H1 (cell line): ENCODE measurements at regions not wholly inside any gene's neighbourhood (a gene's known extent, or its start where the extent isn't known, plus 50 kb on each side); places are given as distances from the start of the nearest gene placed in this dataset.

Source experiments
- CEBPB ChIP-seq: IDR thresholded peaks from 2 replicates; pipeline ENCODE4 v1.6.1; 2012; ENCODE audit warnings: low read depth, low read length
- EP300 ChIP-seq, 2 experiments: IDR thresholded peaks; 1 replicate in 1 of 2; 2 replicates in 1 of 2; pipeline ENCODE4 v1.6.1; 2011 to 2012; ENCODE audit warnings: low read depth in 2 of 2, low read length in 2 of 2, mild to moderate bottlenecking in 2 of 2, borderline replicate concordance in 1 of 2, inconsistent platforms in 1 of 2, moderate library complexity in 1 of 2
- POLR2A ChIP-seq, 2 experiments: IDR thresholded peaks; 1 replicate in 1 of 2; 2 replicates in 1 of 2; pipeline ENCODE4 v1.6.1; 2011; ENCODE audit warnings: low read depth in 2 of 2, low read length in 2 of 2, mild to moderate bottlenecking in 2 of 2; ENCODE audit errors: control extremely low read depth in 1 of 2
- SP1 ChIP-seq: IDR thresholded peaks from 2 replicates; pipeline ENCODE4 v1.6.1; 2011; ENCODE audit warnings: low read depth, low read length
- TF ChIP-seq, protein P1 (sequence below), 3 experiments: IDR thresholded peaks; 1 replicate in 2 of 3; 2 replicates in 1 of 3; pipeline versions ENCODE4 v1.5.1 to v1.6.1; 2011; ENCODE audit warnings: low read length in 3 of 3, mild to moderate bottlenecking in 3 of 3, inconsistent platforms in 2 of 3, low read depth in 1 of 3, moderate library complexity in 1 of 3; ENCODE audit not compliant: insufficient read depth in 1 of 3; ENCODE audit errors: control extremely low read depth in 1 of 3
- TF ChIP-seq, protein P2 (sequence below): IDR thresholded peaks from 2 replicates; pipeline ENCODE4 v1.6.1; 2011; ENCODE audit warnings: low read length, improper control_type of control experiment
- TF ChIP-seq, protein P3 (sequence below): IDR thresholded peaks from 2 replicates; pipeline ENCODE4 v1.6.1; 2012; ENCODE audit warnings: low read length, inconsistent platforms

DNA sequence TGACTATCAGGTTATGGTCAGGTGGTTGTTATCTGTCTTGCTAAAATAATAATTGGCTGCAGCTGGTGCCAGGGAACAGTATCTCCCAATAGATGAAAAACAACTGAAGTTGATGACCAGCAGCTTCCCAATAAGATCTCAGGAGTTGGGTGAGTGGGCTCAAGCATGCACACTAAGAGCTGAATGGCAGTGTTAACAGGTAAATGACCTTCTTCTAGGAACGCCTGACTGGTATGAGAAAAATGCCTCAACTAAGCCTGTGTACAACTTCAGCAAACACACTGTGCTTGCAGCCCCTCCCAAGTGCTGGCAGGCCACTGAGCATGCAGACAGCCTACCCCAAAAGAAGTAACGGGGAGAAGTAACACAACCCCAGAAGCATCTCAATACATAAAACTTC lies 636.9 kb downstream of the ACTR3B start:
- TF ChIP-seq, protein P1, sequence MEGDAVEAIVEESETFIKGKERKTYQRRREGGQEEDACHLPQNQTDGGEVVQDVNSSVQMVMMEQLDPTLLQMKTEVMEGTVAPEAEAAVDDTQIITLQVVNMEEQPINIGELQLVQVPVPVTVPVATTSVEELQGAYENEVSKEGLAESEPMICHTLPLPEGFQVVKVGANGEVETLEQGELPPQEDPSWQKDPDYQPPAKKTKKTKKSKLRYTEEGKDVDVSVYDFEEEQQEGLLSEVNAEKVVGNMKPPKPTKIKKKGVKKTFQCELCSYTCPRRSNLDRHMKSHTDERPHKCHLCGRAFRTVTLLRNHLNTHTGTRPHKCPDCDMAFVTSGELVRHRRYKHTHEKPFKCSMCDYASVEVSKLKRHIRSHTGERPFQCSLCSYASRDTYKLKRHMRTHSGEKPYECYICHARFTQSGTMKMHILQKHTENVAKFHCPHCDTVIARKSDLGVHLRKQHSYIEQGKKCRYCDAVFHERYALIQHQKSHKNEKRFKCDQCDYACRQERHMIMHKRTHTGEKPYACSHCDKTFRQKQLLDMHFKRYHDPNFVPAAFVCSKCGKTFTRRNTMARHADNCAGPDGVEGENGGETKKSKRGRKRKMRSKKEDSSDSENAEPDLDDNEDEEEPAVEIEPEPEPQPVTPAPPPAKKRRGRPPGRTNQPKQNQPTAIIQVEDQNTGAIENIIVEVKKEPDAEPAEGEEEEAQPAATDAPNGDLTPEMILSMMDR (IDR thresholded peaks at IDR 0.05; ENCODE audit: control extremely low read depth in 1 of 3, insufficient read depth in 1 of 3, low read depth in 1 of 3, low read length in 3 of 3), result no peak
- TF ChIP-seq, protein P2, sequence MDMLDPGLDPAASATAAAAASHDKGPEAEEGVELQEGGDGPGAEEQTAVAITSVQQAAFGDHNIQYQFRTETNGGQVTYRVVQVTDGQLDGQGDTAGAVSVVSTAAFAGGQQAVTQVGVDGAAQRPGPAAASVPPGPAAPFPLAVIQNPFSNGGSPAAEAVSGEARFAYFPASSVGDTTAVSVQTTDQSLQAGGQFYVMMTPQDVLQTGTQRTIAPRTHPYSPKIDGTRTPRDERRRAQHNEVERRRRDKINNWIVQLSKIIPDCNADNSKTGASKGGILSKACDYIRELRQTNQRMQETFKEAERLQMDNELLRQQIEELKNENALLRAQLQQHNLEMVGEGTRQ, result no peak
- TF ChIP-seq EP300 (IDR thresholded peaks at IDR 0.05; ENCODE audit: borderline replicate concordance in 1 of 2, low read depth in 2 of 2, low read length in 2 of 2) (no peak), CEBPB (no peak), SP1 (no peak), POLR2A (IDR thresholded peaks at IDR 0.05; ENCODE audit: control extremely low read depth in 1 of 2, low read depth in 2 of 2, low read length in 2 of 2) (no peak)
- TF ChIP-seq, protein P3, sequence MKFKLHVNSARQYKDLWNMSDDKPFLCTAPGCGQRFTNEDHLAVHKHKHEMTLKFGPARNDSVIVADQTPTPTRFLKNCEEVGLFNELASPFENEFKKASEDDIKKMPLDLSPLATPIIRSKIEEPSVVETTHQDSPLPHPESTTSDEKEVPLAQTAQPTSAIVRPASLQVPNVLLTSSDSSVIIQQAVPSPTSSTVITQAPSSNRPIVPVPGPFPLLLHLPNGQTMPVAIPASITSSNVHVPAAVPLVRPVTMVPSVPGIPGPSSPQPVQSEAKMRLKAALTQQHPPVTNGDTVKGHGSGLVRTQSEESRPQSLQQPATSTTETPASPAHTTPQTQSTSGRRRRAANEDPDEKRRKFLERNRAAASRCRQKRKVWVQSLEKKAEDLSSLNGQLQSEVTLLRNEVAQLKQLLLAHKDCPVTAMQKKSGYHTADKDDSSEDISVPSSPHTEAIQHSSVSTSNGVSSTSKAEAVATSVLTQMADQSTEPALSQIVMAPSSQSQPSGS, result no peak
